ENCODE measurements at regions not wholly inside any gene's neighbourhood (a gene's known extent, or its start where the extent isn't known, plus 50 kb on each side); places are given as distances from the start of the nearest gene placed in this dataset.
"Not testable (repeated sequence)": the region's sequence is repeated elsewhere in the genome, so short reads cannot be mapped to it uniquely, and the experiment has no call there.

- TF ChIP-seq EZH2 (IDR thresholded peaks at IDR 0.05); SIN3A (IDR thresholded peaks at IDR 0.05; ENCODE audit: low read depth); CTCF (IDR thresholded peaks at IDR 0.05 in 2 of 3, conservative IDR thresholded peaks at IDR 0.05 in 1 of 3; ENCODE audit: borderline replicate concordance in 1 of 3, insufficient read depth in 1 of 3, low read depth in 2 of 3, low read length in 2 of 3); EZH2phosphoT487 (IDR thresholded peaks at IDR 0.05; ENCODE audit: borderline replicate concordance); REST (IDR thresholded peaks at IDR 0.05; ENCODE audit: low read depth); POLR2AphosphoS5 (IDR thresholded peaks at IDR 0.05; ENCODE audit: low read depth, low read length): not testable (repeated sequence)
Measured at GRCh38 chr3:75394562-75395360, 269.4 kb upstream of the FRG2C start.

Data from HCT116 (cell line).